Nephron (organoid): ENCODE measurements at regions not wholly inside any gene's neighbourhood (a gene's known extent, or its start where the extent isn't known, plus 50 kb on each side); places are given as distances from the start of the nearest gene placed in this dataset.

ENCODE experiments used
- H3K27ac Mint-ChIP-seq, 3 experiments: 2 replicates each; pipeline ENCODE4 v1.8.0; 2020; ENCODE audit warnings: mixed read lengths in 3 of 3, mild to moderate bottlenecking in 2 of 3, moderate library complexity in 1 of 3
- H3K27me3 Mint-ChIP-seq: 2 replicates; pipeline ENCODE4 v1.8.0; 2021; ENCODE audit warnings: low read depth, mild to moderate bottlenecking, moderate library complexity, mixed read lengths
- H3K36me3 Mint-ChIP-seq: 2 replicates; pipeline ENCODE4 v1.8.0; 2020; ENCODE audit warnings: low read depth, mixed read lengths
- H3K4me1 Mint-ChIP-seq: 2 replicates; pipeline ENCODE4 v1.8.0; 2020; ENCODE audit warnings: mixed read lengths
- H3K4me3 Mint-ChIP-seq, 3 experiments: 2 replicates each; pipeline ENCODE4 v1.8.0; 2020; ENCODE audit warnings: mild to moderate bottlenecking in 3 of 3, mixed read lengths in 3 of 3, moderate library complexity in 2 of 3
- H3K9me3 Mint-ChIP-seq: 2 replicates; pipeline ENCODE4 v1.8.0; 2020; ENCODE audit warnings: mixed read lengths
- TF ChIP-seq, protein P1 (sequence below), 3 experiments: fragments of 200-600 bp; sonication (generic); IDR thresholded peaks; one replicate each; pipeline ENCODE4 v1.5.0; 2021; ENCODE audit warnings: antibody characterized with exemption in 3 of 3; ENCODE audit not compliant: unreplicated experiment in 3 of 3

- Mint-ChIP-seq H3K4me1 (peaks cover 11% of the 10 kb centered on the region), H3K4me3 (no peak overlapping the region), H3K36me3 (no peaks in the 10 kb centered on the region), H3K9me3 (peaks cover 1% of the 10 kb centered on the region), H3K27ac (no peak overlapping the region), H3K27me3 (peaks cover 29% of the 10 kb centered on the region)
- TF ChIP-seq, protein P1, sequence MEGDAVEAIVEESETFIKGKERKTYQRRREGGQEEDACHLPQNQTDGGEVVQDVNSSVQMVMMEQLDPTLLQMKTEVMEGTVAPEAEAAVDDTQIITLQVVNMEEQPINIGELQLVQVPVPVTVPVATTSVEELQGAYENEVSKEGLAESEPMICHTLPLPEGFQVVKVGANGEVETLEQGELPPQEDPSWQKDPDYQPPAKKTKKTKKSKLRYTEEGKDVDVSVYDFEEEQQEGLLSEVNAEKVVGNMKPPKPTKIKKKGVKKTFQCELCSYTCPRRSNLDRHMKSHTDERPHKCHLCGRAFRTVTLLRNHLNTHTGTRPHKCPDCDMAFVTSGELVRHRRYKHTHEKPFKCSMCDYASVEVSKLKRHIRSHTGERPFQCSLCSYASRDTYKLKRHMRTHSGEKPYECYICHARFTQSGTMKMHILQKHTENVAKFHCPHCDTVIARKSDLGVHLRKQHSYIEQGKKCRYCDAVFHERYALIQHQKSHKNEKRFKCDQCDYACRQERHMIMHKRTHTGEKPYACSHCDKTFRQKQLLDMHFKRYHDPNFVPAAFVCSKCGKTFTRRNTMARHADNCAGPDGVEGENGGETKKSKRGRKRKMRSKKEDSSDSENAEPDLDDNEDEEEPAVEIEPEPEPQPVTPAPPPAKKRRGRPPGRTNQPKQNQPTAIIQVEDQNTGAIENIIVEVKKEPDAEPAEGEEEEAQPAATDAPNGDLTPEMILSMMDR (IDR thresholded peaks at IDR 0.05; ENCODE audit: unreplicated experiment in 3 of 3): no peak
These were observed 274.8 kb downstream of the TEX29 start for GRCh38 chr13:111595276-111595675.

- Mint-ChIP-seq H3K9me3 (no peaks in the 10 kb centered on the region), H3K27ac (no peak overlapping the region), H3K27me3 (peaks cover 26% of the 10 kb centered on the region), H3K4me1 (peaks cover 11% of the 10 kb centered on the region), H3K4me3 (no peak overlapping the region), H3K36me3 (no peaks in the 10 kb centered on the region)
- TF ChIP-seq, protein P1 (IDR thresholded peaks at IDR 0.05; ENCODE audit: unreplicated experiment in 3 of 3): no peak
These were observed 275.3 kb downstream of the TEX29 start for GRCh38 chr13:111595791-111596190.

- no peak overlapping the region for H3K4me3 Mint-ChIP-seq
- H3K27me3 Mint-ChIP-seq: peaks cover 30% of the 10 kb centered on the region
- peaks cover 11% of the 10 kb centered on the region for H3K4me1 Mint-ChIP-seq
- H3K9me3 Mint-ChIP-seq: no peaks in the 10 kb centered on the region
- TF ChIP-seq, protein P1 (IDR thresholded peaks at IDR 0.05; ENCODE audit: unreplicated experiment in 3 of 3): no peak
- no peak overlapping the region for H3K27ac Mint-ChIP-seq
- H3K36me3 Mint-ChIP-seq: no peaks in the 10 kb centered on the region
These were observed 276.8 kb downstream of the TEX29 start for GRCh38 chr13:111597191-111597611.

GRCh38 chr13:111597618-111598017 is 277.2 kb downstream of the TEX29 start:
- TF ChIP-seq, protein P1 (IDR thresholded peaks at IDR 0.05; ENCODE audit: unreplicated experiment in 3 of 3): no peak
- no peak overlapping the region for H3K27ac Mint-ChIP-seq
- H3K4me3 Mint-ChIP-seq: no peak overlapping the region
- H3K4me1 Mint-ChIP-seq: peaks cover 12% of the 10 kb centered on the region
- no peaks in the 10 kb centered on the region for H3K9me3 Mint-ChIP-seq
- peaks cover 30% of the 10 kb centered on the region for H3K27me3 Mint-ChIP-seq
- H3K36me3 Mint-ChIP-seq: no peaks in the 10 kb centered on the region

GRCh38 chr13:111598747-111599146 is 278.3 kb downstream of the TEX29 start:
- no peaks in the 10 kb centered on the region for H3K9me3 Mint-ChIP-seq
- no peak overlapping the region for H3K4me3 Mint-ChIP-seq
- peaks cover 21% of the 10 kb centered on the region for H3K4me1 Mint-ChIP-seq
- H3K36me3 Mint-ChIP-seq: no peaks in the 10 kb centered on the region
- peaks cover 30% of the 10 kb centered on the region for H3K27me3 Mint-ChIP-seq
- TF ChIP-seq, protein P1 (IDR thresholded peaks at IDR 0.05; ENCODE audit: unreplicated experiment in 3 of 3): no peak
- H3K27ac Mint-ChIP-seq: no peak overlapping the region

DNA sequence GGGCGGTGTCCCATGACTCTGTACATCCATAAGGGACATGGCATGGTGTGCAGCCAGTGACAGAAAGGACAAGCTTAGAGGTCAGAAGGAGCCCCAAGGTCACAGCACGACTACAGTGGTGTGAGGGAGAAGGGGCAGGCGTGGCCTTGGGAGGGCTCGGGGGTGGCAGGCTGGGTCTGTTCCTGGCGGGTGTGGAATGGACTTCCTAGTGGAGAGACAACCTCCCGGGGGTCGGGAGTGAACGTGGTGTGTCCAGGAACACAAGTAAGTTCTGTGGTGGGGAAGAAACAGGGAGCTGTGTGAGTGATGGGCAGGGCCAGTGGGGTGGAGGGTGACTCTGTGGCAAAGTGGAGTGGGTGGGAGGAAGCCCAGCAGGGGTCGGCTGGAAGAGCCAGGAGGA is 279.3 kb downstream of the TEX29 start:
- TF ChIP-seq, protein P1 (IDR thresholded peaks at IDR 0.05; ENCODE audit: unreplicated experiment in 3 of 3): no peak
- Mint-ChIP-seq H3K9me3 (no peaks in the 10 kb centered on the region), H3K27me3 (peaks cover 34% of the 10 kb centered on the region), H3K27ac (no peak overlapping the region), H3K36me3 (no peaks in the 10 kb centered on the region), H3K4me1 (peaks cover 21% of the 10 kb centered on the region), H3K4me3 (no peak overlapping the region)
